ENCODE measurements at regions not wholly inside any gene's neighbourhood (a gene's known extent, or its start where the extent isn't known, plus 50 kb on each side); places are given as distances from the start of the nearest gene placed in this dataset.

DNA sequence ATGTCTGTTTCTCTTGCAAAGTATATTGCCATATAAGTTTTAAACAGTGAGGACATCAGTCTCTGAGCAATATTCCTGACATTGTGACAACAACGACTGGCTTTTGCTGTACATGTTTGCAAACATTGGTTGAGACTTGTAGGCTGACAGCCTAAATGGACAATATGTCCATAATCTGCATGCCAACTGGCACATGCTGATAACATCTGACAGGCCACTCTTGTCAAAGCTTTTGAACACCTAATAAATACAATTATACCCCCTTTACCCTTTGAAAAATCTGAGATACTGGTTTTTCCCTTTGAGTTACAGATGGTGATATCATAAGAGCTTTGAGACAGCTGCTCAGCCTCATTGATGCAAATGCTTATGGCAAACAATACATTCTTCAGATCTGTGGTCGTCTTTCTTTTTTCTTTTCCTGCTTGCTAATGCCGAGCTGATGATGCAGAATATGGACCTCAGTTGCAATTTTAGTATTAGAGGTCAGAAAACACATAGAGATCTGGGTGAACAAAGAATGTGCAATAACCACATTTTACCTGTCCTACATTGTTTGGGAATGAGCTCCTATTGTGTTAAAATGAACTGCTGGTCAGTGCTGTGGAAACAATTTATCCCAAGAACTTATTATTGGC lies 114.9 kb downstream of the RFC3 start:
- TF ChIP-seq, protein P1, sequence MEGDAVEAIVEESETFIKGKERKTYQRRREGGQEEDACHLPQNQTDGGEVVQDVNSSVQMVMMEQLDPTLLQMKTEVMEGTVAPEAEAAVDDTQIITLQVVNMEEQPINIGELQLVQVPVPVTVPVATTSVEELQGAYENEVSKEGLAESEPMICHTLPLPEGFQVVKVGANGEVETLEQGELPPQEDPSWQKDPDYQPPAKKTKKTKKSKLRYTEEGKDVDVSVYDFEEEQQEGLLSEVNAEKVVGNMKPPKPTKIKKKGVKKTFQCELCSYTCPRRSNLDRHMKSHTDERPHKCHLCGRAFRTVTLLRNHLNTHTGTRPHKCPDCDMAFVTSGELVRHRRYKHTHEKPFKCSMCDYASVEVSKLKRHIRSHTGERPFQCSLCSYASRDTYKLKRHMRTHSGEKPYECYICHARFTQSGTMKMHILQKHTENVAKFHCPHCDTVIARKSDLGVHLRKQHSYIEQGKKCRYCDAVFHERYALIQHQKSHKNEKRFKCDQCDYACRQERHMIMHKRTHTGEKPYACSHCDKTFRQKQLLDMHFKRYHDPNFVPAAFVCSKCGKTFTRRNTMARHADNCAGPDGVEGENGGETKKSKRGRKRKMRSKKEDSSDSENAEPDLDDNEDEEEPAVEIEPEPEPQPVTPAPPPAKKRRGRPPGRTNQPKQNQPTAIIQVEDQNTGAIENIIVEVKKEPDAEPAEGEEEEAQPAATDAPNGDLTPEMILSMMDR (conservative IDR thresholded peaks at IDR 0.05; ENCODE audit: low read depth, low read length), result no peak
- no peak overlapping the region for H3K4me3 ChIP-seq (ENCODE audit: low read depth, low read length)
- peak; percentile 25 for DNase-seq (ENCODE audit: low read depth)

GRCh38 chr13:33933810-33934209 lies 115.9 kb downstream of the RFC3 start:
- H3K4me3 ChIP-seq (ENCODE audit: low read depth, low read length), result no peak overlapping the region
- TF ChIP-seq, protein P1 (conservative IDR thresholded peaks at IDR 0.05; ENCODE audit: low read depth, low read length), result no peak
- no peak for DNase-seq (ENCODE audit: low read depth)

DNA sequence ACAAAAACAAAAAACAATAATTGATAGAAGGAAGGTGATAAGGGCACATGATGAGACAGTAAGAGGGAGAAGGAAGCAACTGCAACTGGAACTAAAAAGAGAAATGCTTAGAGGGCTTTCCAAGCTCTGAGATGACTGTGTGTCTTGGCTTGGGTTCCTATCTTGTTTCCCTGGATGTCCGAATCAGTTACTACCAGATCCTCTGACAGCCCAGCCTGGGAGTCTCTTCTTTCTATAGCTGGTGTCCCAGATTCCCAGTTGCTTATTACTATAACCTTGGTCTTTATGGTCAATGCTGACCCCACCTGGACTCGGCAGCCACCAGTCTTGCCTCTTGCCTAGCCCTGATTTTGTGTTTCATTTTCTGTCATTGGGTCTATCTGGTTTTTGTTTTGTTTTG lies 116.4 kb downstream of the RFC3 start:
- no peak for DNase-seq (ENCODE audit: low read depth)
- TF ChIP-seq, protein P1 (conservative IDR thresholded peaks at IDR 0.05; ENCODE audit: low read depth, low read length), result no peak
- H3K4me3 ChIP-seq (ENCODE audit: low read depth, low read length), result no peak overlapping the region

DNA sequence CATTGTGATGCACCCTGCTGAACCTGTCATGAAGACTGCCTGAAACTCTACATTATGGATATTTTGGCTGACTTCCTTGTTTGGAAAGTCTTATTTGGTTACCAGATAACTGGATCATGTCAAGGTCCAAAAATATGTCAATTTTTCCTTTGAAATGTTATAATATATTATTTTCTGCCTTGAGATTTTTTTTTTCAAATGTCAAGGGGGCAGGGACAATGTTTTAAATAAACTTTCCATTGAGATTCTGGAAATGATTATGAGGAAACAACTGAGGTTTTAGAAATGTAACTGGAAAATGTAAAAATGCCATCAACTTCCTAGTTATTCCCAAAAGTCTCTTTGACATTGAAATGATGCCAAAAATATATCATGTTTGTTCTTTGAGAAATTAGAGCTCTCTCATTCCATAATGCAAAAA lies 117.0 kb downstream of the RFC3 start:
- no peak overlapping the region for H3K4me3 ChIP-seq (ENCODE audit: low read depth, low read length)
- no peak for DNase-seq (ENCODE audit: low read depth)
- TF ChIP-seq, protein P1 (conservative IDR thresholded peaks at IDR 0.05; ENCODE audit: low read depth, low read length), result no peak

DNA sequence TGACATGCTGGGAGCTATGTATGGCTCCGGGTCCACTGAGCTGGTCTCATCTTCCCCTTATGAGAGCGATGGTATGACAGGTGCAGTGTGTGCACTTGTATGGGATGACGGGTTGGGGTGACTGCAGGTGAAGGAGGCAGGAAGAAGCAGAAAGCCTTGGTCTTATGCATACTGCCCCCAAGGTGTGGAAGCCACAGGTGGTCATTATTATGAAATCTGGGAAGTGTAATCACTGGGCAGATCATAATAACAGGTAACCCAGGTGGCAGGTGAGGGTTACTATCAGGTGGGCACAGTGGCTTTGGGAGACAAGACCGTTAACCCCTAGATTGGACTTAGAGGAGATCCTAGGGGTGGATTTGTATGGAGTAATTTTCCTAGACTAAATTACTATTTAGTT lies 118.0 kb downstream of the RFC3 start:
- no peak overlapping the region for H3K4me3 ChIP-seq (ENCODE audit: low read depth, low read length)
- no peak for DNase-seq (ENCODE audit: low read depth)
- TF ChIP-seq, protein P1 (conservative IDR thresholded peaks at IDR 0.05; ENCODE audit: low read depth, low read length), result no peak

GRCh38 chr13:33937373-33938098 lies 119.6 kb downstream of the RFC3 start:
- TF ChIP-seq, protein P1 (conservative IDR thresholded peaks at IDR 0.05; ENCODE audit: low read depth, low read length), result no peak
- H3K4me3 ChIP-seq (ENCODE audit: low read depth, low read length), result no peak overlapping the region
- no peak for DNase-seq (ENCODE audit: low read depth)

- TF ChIP-seq, protein P1 (conservative IDR thresholded peaks at IDR 0.05; ENCODE audit: low read depth, low read length), result no peak
- no peak overlapping the region for H3K4me3 ChIP-seq (ENCODE audit: low read depth, low read length)
Observed at GRCh38 chr13:33940256-33940655, 122.3 kb downstream of the RFC3 start.

More at GRCh38 chr13:33940256-33940655, 122.3 kb downstream of the RFC3 start:
- no peak for DNase-seq (ENCODE audit: low read depth)

Measured in choroid plexus epithelial cell (primary cell).